ENCODE measurements at regions not wholly inside any gene's neighbourhood (a gene's known extent, or its start where the extent isn't known, plus 50 kb on each side); places are given as distances from the start of the nearest gene placed in this dataset.

- Histone ChIP-seq H3K4me3 (no peak overlapping the region), H3K27me3 (replicated peaks in 1 of 2; ENCODE audit: control insufficient read depth in 2 of 2, insufficient read depth in 2 of 2, low read length in 1 of 2) (peaks cover 0 to 2% of the 10 kb centered on the region in 2 experiments; a peak in 2 of 4 replicates), H3K36me3 (ENCODE audit: control insufficient read depth in 2 of 2, insufficient read depth in 2 of 2, low read length in 1 of 2) (no peaks in the 10 kb centered on the region), H3K4me2 (ENCODE audit: control insufficient read depth, insufficient read depth) (no peak overlapping the region), H2AFZ (ENCODE audit: control insufficient read depth, low read depth, low read length) (no peak overlapping the region), H4K20me1 (ENCODE audit: control insufficient read depth, insufficient read depth) (no peaks in the 10 kb centered on the region), H3K9me3 (replicated peaks; ENCODE audit: control insufficient read depth, insufficient read depth, low read length) (no peaks in the 10 kb centered on the region; the same call in 2 of the 3 replicates), H3K27ac (ENCODE audit: control insufficient read depth, insufficient read depth) (no peak overlapping the region), H3K9ac (ENCODE audit: control insufficient read depth, insufficient read depth, low read length) (no peak overlapping the region), H3K79me2 (ENCODE audit: control insufficient read depth, insufficient read depth, low read length) (no peaks in the 10 kb centered on the region), H3K4me1 (ENCODE audit: control insufficient read depth, insufficient read depth, low read length) (no peaks in the 10 kb centered on the region)
- intact Hi-C loops (cut with micrococcal nuclease; ENCODE audit: unreplicated experiment): no loop called here
- ATAC-seq (no peak), FAIRE-seq (no peak), DNase-seq (ENCODE audit: low read depth, low spot score) (no peak)
- RAD21 ChIA-PET (ENCODE audit: unreplicated experiment): no interaction called here
- POLR2A ChIA-PET: no interaction called here
- TF ChIP-seq ZSCAN29 (IDR thresholded peaks at IDR 0.05) (no peak), CHD1 (IDR thresholded peaks at IDR 0.05; ENCODE audit: low read depth, low read length) (no peak), SMAD5 (IDR thresholded peaks at IDR 0.05; ENCODE audit: low read depth) (no peak), RB1 (IDR thresholded peaks at IDR 0.05; ENCODE audit: borderline replicate concordance) (no peak), ZBTB4 (CRISPR knock-in tag; IDR thresholded peaks at IDR 0.05) (no peak), CREB1 (IDR thresholded peaks at IDR 0.05; ENCODE audit: low read depth) (no peak), CEBPB (IDR thresholded peaks at IDR 0.05; ENCODE audit: borderline replicate concordance in 1 of 2, low read depth in 2 of 2, low read length in 2 of 2) (no peak), SREBF2 (IDR thresholded peaks at IDR 0.05; ENCODE audit: low read length) (no peak), NFXL1 (IDR thresholded peaks at IDR 0.05; ENCODE audit: borderline replicate concordance) (no peak), USF2 (IDR thresholded peaks at IDR 0.05; ENCODE audit: borderline replicate concordance, low read depth, low read length) (no peak), CHD4 (IDR thresholded peaks at IDR 0.05) (no peak), TCF12 (IDR thresholded peaks at IDR 0.05; ENCODE audit: low read depth, low read length) (no peak)
- CTCF ChIA-PET: no interaction called here
- no TSS peak for BruUV-seq (replicated peaks)
- 33% methylated on average over 17 of the region's 17 CpGs for WGBS (ENCODE audit: insufficient coverage, insufficient replicate concordance, low lambda C conversion rate, missing lambda C conversion rate)
- SMC1A ChIA-PET (ENCODE audit: uncharacterized antibody, unreplicated experiment): no interaction called here
- in situ Hi-C loops (cut with MboI): no loop called here
These were observed 176.2 kb upstream of the HDAC4 start for GRCh38 chr2:239576784-239577685.

Measured in GM12878 (cell line).